Panc1 (cell line): ENCODE measurements at regions not wholly inside any gene's neighbourhood (a gene's known extent, or its start where the extent isn't known, plus 50 kb on each side); places are given as distances from the start of the nearest gene placed in this dataset.
"Not testable (repeated sequence)": the region's sequence is repeated elsewhere in the genome, so short reads cannot be mapped to it uniquely, and the experiment has no call there.

Source experiments
- ATAC-seq: fragments of 200-7000 bp; cut with Tn5 transposase; 2 replicates; pipeline ENCODE4 v1.9.1; 2020; ENCODE audit warnings: mild to moderate bottlenecking, moderate library complexity
- BruUV-seq: library from RNA; stranded (reverse); fragments of 400-500 nt; replicated peaks from 2 replicates; lab custom pipeline; 2021; lab: Mats Ljungman, UMichigan
- CTCF ChIA-PET: fragments of 300-600 bp; sonication (Branson Sonifier 250); formaldehyde crosslinking; loops from one replicate; lab custom pipeline; 2022; ENCODE audit warnings: antibody characterized with exemption; lab: Charles Lee
- POLR2A ChIA-PET: fragments of 300-600 bp; sonication (Branson Sonifier 250); formaldehyde crosslinking; loops from one replicate; lab custom pipeline; 2022; ENCODE audit warnings: antibody characterized with exemption; lab: Charles Lee
- DNase-seq: peaks from one replicate; pipeline ENCODE4 v3.0.0-alpha.2; 2010; ENCODE audit warnings: low read depth, low spot score
- H3K27ac ChIP-seq: 2 replicates; pipeline ENCODE4 v1.5.1; 2011; ENCODE audit warnings: mild to moderate bottlenecking, low read length, inconsistent platforms
- H3K27me3 ChIP-seq: fragments of 200-500 bp; sonication (Bioruptor generic); 2 replicates; pipeline ENCODE4 v1.6.0; 2014; ENCODE audit warnings: low read length, inconsistent platforms; ENCODE audit not compliant: control insufficient read depth, insufficient read depth
- H3K36me3 ChIP-seq: fragments of 200-500 bp; sonication (Bioruptor generic); 2 replicates; pipeline ENCODE4 v1.5.1; 2014; ENCODE audit warnings: inconsistent platforms, mild to moderate bottlenecking, low read length, moderate library complexity; ENCODE audit not compliant: control insufficient read depth, insufficient read depth
- H3K4me1 ChIP-seq: 2 replicates; pipeline ENCODE4 v1.5.1; 2011; ENCODE audit warnings: inconsistent platforms, mild to moderate bottlenecking, low read length, moderate library complexity; ENCODE audit not compliant: control insufficient read depth, insufficient read depth
- H3K4me3 ChIP-seq, 2 experiments: 2 replicates each; pipeline ENCODE4 v1.5.1; 2011 to 2012; ENCODE audit warnings: low read depth in 2 of 2, low read length in 2 of 2, mild to moderate bottlenecking in 2 of 2, inconsistent platforms in 1 of 2, moderate library complexity in 1 of 2
- H3K9me3 ChIP-seq: fragments of 200-500 bp; sonication (Bioruptor generic); 2 replicates; pipeline ENCODE4 v1.5.1; 2014; ENCODE audit warnings: low read depth, mild to moderate bottlenecking, inconsistent platforms, low read length, moderate library complexity; ENCODE audit not compliant: control insufficient read depth, insufficient read depth
- in situ Hi-C: cut with HindIII; loops from 2 replicates; pipeline ENCODE4 v1.10.0; 2016; ENCODE audit warnings: low sequenced_read_pairs, low pct_unique_long_range_greater_than_20kb
- intact Hi-C: fragments of 100-400 bp; cut with micrococcal nuclease; formaldehyde crosslinking; loops from one replicate; pipeline ENCODE4 v1.10.0; 2022; ENCODE audit not compliant: unreplicated experiment

- POLR2A ChIA-PET, DNase-seq, H3K4me3 ChIP-seq, H3K4me1 ChIP-seq, H3K27me3 ChIP-seq, CTCF ChIA-PET, H3K27ac ChIP-seq, ATAC-seq, BruUV-seq, in situ Hi-C loops, H3K36me3 ChIP-seq, H3K9me3 ChIP-seq, intact Hi-C loops: not testable (repeated sequence)
Observed at GRCh38 chr16:29217752-29218126, 188.8 kb downstream of the NPIPB11 start.

DNA sequence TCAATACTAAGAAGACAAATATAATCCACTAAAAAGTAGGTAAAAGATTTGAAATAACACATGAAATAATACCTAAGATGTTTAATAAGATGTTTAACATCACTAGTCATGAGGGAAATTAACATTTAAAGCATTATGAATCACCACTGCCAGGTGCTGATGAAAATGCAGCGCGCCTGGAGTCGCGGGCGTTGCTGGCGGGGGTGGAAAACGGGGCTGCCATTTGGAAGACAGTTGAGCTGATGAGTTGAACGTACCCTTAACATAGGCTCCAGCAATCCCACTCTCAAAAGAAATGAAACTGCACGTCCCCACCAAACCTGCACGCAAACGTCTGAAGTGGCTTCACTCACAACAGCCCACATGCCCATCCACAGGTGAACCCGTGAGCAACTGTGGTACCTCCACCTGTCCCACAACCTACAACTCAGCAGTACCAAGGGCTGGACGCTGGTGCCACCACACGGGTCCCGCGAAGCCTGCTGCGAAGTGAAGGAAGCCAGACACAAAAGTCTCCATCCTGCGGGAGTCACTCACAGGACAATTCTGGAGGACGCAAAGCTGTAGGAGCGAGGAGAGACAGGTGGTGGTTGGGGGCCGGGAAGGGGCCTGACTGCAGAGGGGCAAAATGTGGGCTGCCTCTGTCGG, 189.3 kb downstream of the NPIPB11 start:
- in situ Hi-C loops, H3K4me1 ChIP-seq, intact Hi-C loops, H3K27ac ChIP-seq, H3K27me3 ChIP-seq, POLR2A ChIA-PET, CTCF ChIA-PET, H3K36me3 ChIP-seq, H3K9me3 ChIP-seq, BruUV-seq, H3K4me3 ChIP-seq, DNase-seq, ATAC-seq: not testable (repeated sequence)

DNA sequence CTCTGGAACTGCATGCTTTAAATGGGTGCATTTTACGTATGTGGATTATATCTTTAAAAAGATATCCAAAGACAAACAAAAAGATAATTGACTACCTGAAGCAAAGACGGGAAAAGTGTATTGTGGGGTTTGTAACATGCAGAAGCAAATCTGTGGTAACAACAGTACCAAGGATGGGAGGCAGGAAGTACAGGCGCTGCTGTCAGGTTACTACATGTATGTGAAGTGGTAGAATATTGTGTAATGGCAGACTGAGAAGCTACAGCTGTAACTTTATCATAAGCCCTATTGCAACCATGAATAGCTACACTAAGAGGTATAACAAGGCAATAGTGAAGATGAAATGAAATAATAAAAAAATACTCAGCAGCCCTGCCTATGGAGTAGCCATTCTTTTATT, 192.7 kb downstream of the NPIPB11 start:
- H3K27me3 ChIP-seq, POLR2A ChIA-PET, intact Hi-C loops, H3K36me3 ChIP-seq, H3K4me3 ChIP-seq, CTCF ChIA-PET, DNase-seq, H3K27ac ChIP-seq, BruUV-seq, ATAC-seq, in situ Hi-C loops, H3K9me3 ChIP-seq, H3K4me1 ChIP-seq: not testable (repeated sequence)

GRCh38 chr16:29213251-29213650, 193.3 kb downstream of the NPIPB11 start:
- intact Hi-C loops, BruUV-seq, DNase-seq, H3K9me3 ChIP-seq, H3K4me3 ChIP-seq, H3K27me3 ChIP-seq, POLR2A ChIA-PET, H3K27ac ChIP-seq, in situ Hi-C loops, H3K36me3 ChIP-seq, CTCF ChIA-PET, H3K4me1 ChIP-seq, ATAC-seq: not testable (repeated sequence)

GRCh38 chr16:29212084-29213027, 194.2 kb downstream of the NPIPB11 start:
- intact Hi-C loops, CTCF ChIA-PET, H3K27me3 ChIP-seq, H3K4me3 ChIP-seq, POLR2A ChIA-PET, in situ Hi-C loops, DNase-seq, H3K36me3 ChIP-seq, BruUV-seq, ATAC-seq, H3K27ac ChIP-seq, H3K4me1 ChIP-seq, H3K9me3 ChIP-seq: not testable (repeated sequence)

- CTCF ChIA-PET, H3K9me3 ChIP-seq, H3K27me3 ChIP-seq: not testable (repeated sequence)
Observed at GRCh38 chr16:29211456-29211855, 195.1 kb downstream of the NPIPB11 start.

DNA sequence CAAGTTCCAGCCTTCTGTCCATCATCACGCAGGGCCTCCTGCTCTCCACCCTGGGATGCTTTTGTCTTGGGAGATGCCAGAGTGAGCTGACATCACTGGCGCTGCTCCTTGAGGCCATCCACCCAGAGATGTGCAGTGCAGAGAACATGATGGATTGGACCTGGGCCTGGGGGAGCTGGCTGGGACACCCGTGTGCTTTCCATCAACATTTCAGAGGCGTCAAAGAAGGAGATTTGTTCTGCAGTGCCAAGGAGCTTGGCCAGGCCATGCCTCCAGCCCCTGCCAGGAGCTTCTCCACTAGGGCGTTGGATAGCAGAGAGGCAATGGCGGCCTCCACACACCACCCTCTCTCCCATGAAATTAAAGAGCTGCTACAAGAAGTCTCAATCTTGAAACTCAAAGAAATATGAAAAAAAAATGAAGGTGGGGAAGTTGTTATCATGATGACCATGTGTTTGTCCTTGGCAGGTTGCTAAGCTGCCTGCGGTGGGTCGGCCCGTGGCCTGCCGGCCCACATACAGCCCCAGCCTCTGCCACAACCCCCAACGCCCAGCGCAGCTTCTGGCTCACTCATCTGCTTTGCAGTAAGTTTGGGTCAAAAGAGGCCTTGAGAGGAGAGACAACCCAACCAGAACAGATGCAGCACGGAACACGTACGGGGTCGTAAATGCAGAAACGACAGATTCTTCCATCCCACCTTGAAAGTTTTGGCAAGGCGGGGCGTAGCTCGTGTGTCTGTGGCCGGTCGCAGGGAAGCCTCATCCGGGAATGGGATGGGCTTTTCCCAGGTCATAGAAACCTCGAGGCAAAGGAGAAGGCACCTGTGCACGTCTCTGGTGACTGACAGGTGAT, 196.0 kb downstream of the NPIPB11 start:
- H3K36me3 ChIP-seq, H3K27me3 ChIP-seq, in situ Hi-C loops, POLR2A ChIA-PET, H3K27ac ChIP-seq, H3K4me1 ChIP-seq, CTCF ChIA-PET, BruUV-seq, H3K9me3 ChIP-seq, ATAC-seq, DNase-seq, intact Hi-C loops, H3K4me3 ChIP-seq: not testable (repeated sequence)

More at GRCh38 chr16:29211456-29211855, 195.1 kb downstream of the NPIPB11 start:
- in situ Hi-C loops, H3K36me3 ChIP-seq, H3K4me1 ChIP-seq, H3K4me3 ChIP-seq, POLR2A ChIA-PET, H3K27ac ChIP-seq, ATAC-seq, DNase-seq, intact Hi-C loops, BruUV-seq: not testable (repeated sequence)
